ENCODE measurements at regions not wholly inside any gene's neighbourhood (a gene's known extent, or its start where the extent isn't known, plus 50 kb on each side); places are given as distances from the start of the nearest gene placed in this dataset.

GRCh38 chr14:101227611-101228594, 324.4 kb upstream of the RTL1 start (continued):
- TF ChIP-seq ZNF462 (CRISPR knock-in tag; IDR thresholded peaks at IDR 0.05), result no peak
- TF ChIP-seq POLR2AphosphoS5 (IDR thresholded peaks at IDR 0.05; ENCODE audit: low read depth), result no peak
- TF ChIP-seq CREB1 (CRISPR knock-in tag; IDR thresholded peaks at IDR 0.05; ENCODE audit: low read depth), result no peak

- H3F3A ChIP-seq (replicated peaks; ENCODE audit: low read depth), result no peaks in the 10 kb centered on the region
- no peaks in the 10 kb centered on the region for H3K27me3 ChIP-seq (ENCODE audit: insufficient read depth)
- H3K4me2 ChIP-seq, result no peak overlapping the region
- H3K36me3 ChIP-seq (ENCODE audit: insufficient read depth), result no peaks in the 10 kb centered on the region
- H3K4me1 ChIP-seq (ENCODE audit: insufficient read depth), result no peaks in the 10 kb centered on the region
- peaks cover 9% of the 10 kb centered on the region for H3K27me3 Mint-ChIP-seq (ENCODE audit: insufficient read depth, low read depth, poor library complexity)
- H3K9me3 Mint-ChIP-seq, result no peaks in the 10 kb centered on the region
- H4K20me1 ChIP-seq (replicated peaks; ENCODE audit: insufficient read depth), result no peaks in the 10 kb centered on the region
- ATAC-seq (peak; percentile 22; the same call in 2 of the 3 replicates), DNase-seq (ENCODE audit: low spot score) (no peak)
- peak overlapping the region; percentile 5; the same call in 1 of the 2 replicates for H2AFZ ChIP-seq
- H3K4me3 ChIP-seq, result no peak overlapping the region
- no peak overlapping the region for H3K27ac ChIP-seq (ENCODE audit: low read depth)
- H3K27ac Mint-ChIP-seq, result peak overlapping the region; percentile 76; the same call in 1 of the 2 replicates
- no peaks in the 10 kb centered on the region for H3K36me3 Mint-ChIP-seq (ENCODE audit: low read depth)
- no peaks in the 10 kb centered on the region for H3K79me2 ChIP-seq (replicated peaks; ENCODE audit: insufficient read depth)
- no peak for TF ChIP-seq ZNF331 (CRISPR knock-in tag; IDR thresholded peaks at IDR 0.05; ENCODE audit: low read depth)
- TF ChIP-seq EZH2phosphoT487 (IDR thresholded peaks at IDR 0.05; ENCODE audit: unreplicated experiment), result no peak
- no peak for TF ChIP-seq CTCF (conservative IDR thresholded peaks at IDR 0.05; ENCODE audit: low read depth in 2 of 2)
- no peaks in the 10 kb centered on the region for H3K9me2 ChIP-seq (ENCODE audit: insufficient read depth)
- H3K4me3 Mint-ChIP-seq, result no peak overlapping the region
- peaks cover 8% of the 10 kb centered on the region for H3K4me1 Mint-ChIP-seq
Observed at GRCh38 chr14:101228949-101229541, 325.5 kb upstream of the RTL1 start.
